Aorta (tissue), 5 donors: ENCODE measurements at regions not wholly inside any gene's neighbourhood (a gene's known extent, or its start where the extent isn't known, plus 50 kb on each side); places are given as distances from the start of the nearest gene placed in this dataset.

ENCODE experiments used
- ATAC-seq: fragments of 200-7000 bp; cut with Tn5 transposase; one replicate; pipeline ENCODE4 v1.9.1; 2022; ENCODE audit warnings: moderate library complexity; ENCODE audit not compliant: low FRiP score
- DNase-seq, 2 donors: peaks; one replicate each; pipeline ENCODE4 v3.0.0-alpha.2; 2020
- H3K27ac ChIP-seq, 2 donors: one replicate each; pipeline ENCODE4 v1.5.1; 2013; ENCODE audit warnings: low read length in 2 of 2, mild to moderate bottlenecking in 2 of 2, moderate library complexity in 2 of 2, control low read depth in 1 of 2, inconsistent platforms in 1 of 2, low read depth in 1 of 2
- H3K27me3 ChIP-seq, 2 donors: one replicate each; pipeline ENCODE4 v1.6.1; 2013; ENCODE audit warnings: control low read depth in 1 of 2, low read length in 1 of 2, mild to moderate bottlenecking in 1 of 2, moderate library complexity in 1 of 2; ENCODE audit not compliant: insufficient read depth in 2 of 2, control insufficient read depth in 1 of 2
- H3K36me3 ChIP-seq, 2 donors: one replicate each; pipeline ENCODE4 v1.6.1; 2013; ENCODE audit warnings: control low read depth in 1 of 2, low read length in 1 of 2, mild to moderate bottlenecking in 1 of 2; ENCODE audit not compliant: insufficient read depth in 2 of 2, control insufficient read depth in 1 of 2
- H3K4me1 ChIP-seq, 2 donors: one replicate each; pipeline ENCODE4 v1.6.1; 2013; ENCODE audit warnings: low read length in 2 of 2, control low read depth in 1 of 2, mild to moderate bottlenecking in 1 of 2, moderate library complexity in 1 of 2; ENCODE audit not compliant: insufficient read depth in 2 of 2, control insufficient read depth in 1 of 2
- H3K4me3 ChIP-seq, 2 donors: one replicate each; pipeline ENCODE4 v1.5.1; 2013; ENCODE audit warnings: low read length in 2 of 2, control low read depth in 1 of 2, mild to moderate bottlenecking in 1 of 2
- H3K9me3 ChIP-seq: one replicate; pipeline ENCODE4 v1.6.1; 2013; ENCODE audit warnings: mild to moderate bottlenecking, low read length; ENCODE audit not compliant: control insufficient read depth
- WGBS, 2 donors: extraction: QIAGEN DNeasy Blood & Tissue Kit; methylation state at CpG; one replicate each; pipeline ENCODE4 v1.1.7; 2013; 5-methylcytosine and 5-hydroxymethylcytosine counted together
- intact Hi-C, 2 donors: fragments of 100-400 bp; cut with DNase I; formaldehyde crosslinking; loops; one replicate each; pipeline versions ENCODE4 v1.14.2 to v1.15.0; 2022
- donor health status: healthy with polysubstance abuse.
- donor health status: Bipolar disorder and iron deficiency.
- donor health status: DM: no; HTN: no; CAD: no.
- donor health status: DM: no; HTN: no; CAD: no.
- donor health status: DM: yes; HTN: yes; CAD: no.

DNA sequence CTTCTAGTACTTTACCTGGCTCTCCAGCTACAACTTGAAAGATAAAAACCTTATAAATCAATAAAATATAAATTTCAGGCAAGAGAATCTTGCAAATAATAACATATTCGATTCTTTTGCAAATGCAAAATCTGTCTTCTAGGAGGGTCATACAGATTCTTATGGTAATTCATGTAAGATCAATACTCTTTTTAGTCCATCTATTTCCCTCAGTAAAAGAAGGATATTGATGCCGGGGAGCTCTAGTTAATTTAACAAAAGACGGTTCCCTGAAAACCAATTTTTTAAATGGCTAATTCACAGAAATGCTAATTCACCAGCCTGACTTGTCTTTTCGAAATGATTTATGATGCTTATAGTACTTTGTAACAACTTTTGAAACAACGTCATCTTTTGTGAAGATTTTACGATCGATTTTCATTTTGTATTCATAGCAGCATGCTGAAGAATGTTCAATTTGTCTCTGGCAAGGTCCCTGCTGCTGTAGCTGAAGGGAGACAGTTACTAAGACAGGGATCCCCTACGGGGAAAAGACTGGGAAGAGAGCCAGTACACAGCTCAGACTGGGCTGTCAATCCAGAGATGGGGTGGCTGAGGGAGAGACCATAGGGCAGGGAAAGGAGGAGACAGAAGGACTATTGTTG lies 90.6 kb upstream of the SPAG17 start:
- intact Hi-C loops: no loop called here
- H3K9me3 ChIP-seq: no peaks in the 10 kb centered on the region
- 46 to 62% methylated on average over 8 of the region's 8 CpGs for WGBS, 2 donors
- ATAC-seq (no peak), DNase-seq (no peak)
- H3K27ac ChIP-seq: no peak overlapping the region
- no peak overlapping the region for H3K4me3 ChIP-seq
- H3K36me3 ChIP-seq: no peaks in the 10 kb centered on the region
- no peaks in the 10 kb centered on the region for H3K4me1 ChIP-seq
- no peaks in the 10 kb centered on the region for H3K27me3 ChIP-seq

DNA sequence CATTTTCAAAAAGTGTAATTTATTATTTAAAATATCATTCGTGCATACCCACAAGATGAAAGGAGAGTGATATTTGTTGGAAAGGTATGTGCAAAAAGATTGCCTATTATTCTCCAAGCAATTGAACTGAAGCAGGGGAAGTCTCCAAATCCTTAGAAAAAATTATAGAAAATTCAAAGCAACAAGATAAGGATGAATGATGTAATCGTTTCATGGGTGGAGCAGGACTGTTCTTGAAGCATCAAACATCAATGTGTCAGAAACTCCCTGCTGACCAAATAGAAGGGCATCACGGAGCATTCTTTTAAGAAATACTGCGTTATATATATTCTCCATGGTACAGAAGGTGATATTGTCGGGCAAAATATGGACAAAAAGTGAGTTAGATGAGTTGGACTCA lies 87.9 kb upstream of the SPAG17 start:
- Histone ChIP-seq H3K4me3 (no peak overlapping the region), H3K36me3 (no peaks in the 10 kb centered on the region), H3K4me1 (no peaks in the 10 kb centered on the region), H3K27me3 (no peaks in the 10 kb centered on the region), H3K9me3 (no peaks in the 10 kb centered on the region), H3K27ac (no peak overlapping the region)
- DNase-seq: no peak
- 70 to 80% methylated on average over 5 of the region's 5 CpGs for WGBS, 2 donors
- intact Hi-C loops: no loop called here
- no peak for ATAC-seq

DNA sequence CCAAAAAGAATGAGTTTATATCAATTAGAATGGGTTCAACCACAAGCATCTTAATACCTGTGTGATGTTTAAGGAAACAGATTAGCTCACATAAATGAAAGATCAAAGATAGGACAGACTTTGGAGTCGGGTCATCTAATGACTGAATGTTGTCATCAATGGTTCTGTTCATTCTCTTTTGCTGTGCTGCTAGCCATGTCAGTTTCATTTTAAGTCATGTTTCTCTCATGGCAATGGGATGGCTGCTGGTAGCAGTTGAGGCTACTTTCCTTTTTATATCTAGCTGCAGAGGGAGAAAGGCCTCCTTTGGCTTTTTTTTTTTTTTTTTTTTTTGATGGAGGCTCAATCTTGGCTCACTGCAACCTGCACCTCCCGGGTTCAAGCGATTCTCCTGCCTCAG lies 86.9 kb upstream of the SPAG17 start:
- ATAC-seq (no peak), DNase-seq (no peak)
- Histone ChIP-seq H3K4me3 (no peak overlapping the region), H3K4me1 (no peaks in the 10 kb centered on the region), H3K36me3 (no peaks in the 10 kb centered on the region), H3K9me3 (no peaks in the 10 kb centered on the region), H3K27me3 (no peaks in the 10 kb centered on the region), H3K27ac (no peak overlapping the region)
- 90 to 92% methylated on average over 3 of the region's 3 CpGs for WGBS, 2 donors
- intact Hi-C loops: no loop called here

DNA sequence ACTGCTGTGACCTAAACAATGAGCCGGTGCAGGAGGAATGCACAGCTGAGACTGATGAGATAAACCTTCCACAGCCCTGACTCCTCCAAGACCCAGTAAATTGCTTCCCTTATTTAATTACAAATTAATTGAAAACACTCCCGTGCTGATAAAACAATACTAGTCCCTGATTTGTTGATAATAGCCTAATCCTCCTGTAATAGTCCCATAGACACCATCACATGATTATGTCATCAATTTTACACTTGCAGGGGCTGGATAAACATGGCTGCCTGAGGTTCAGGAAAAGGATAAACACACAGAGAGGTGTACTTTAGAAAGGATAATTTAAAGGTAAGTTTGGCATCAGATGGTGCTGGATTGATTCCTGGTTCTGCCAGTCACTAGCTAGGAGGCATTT lies 84.6 kb upstream of the SPAG17 start:
- Histone ChIP-seq H3K27me3 (no peaks in the 10 kb centered on the region), H3K4me1 (no peaks in the 10 kb centered on the region), H3K4me3 (no peak overlapping the region), H3K36me3 (no peaks in the 10 kb centered on the region), H3K9me3 (no peaks in the 10 kb centered on the region), H3K27ac (no peak overlapping the region)
- DNase-seq (no peak), ATAC-seq (no peak)
- intact Hi-C loops: no loop called here
- WGBS, 2 donors: 27 to 43% methylated on average over 2 of the region's 2 CpGs

DNA sequence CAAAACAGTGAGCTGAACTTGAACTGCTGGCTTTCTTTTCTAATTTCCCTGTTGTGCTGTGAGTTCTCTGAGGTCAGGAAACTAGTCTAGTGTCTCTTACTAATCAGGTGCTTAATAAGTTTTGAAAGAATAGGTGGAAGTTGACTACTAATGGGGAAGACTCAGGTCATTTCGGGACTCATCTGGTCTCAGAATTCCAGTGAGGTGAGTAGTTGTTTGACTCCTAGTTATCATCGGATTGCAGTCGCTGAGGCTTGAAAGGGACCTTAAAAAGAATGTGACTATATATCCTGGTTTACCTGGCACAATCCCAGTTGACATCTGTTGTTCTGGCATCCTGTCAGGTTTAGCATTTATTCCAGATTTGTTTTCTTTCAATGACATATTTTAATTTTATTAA lies 81.4 kb upstream of the SPAG17 start:
- no peak for ATAC-seq

DNA sequence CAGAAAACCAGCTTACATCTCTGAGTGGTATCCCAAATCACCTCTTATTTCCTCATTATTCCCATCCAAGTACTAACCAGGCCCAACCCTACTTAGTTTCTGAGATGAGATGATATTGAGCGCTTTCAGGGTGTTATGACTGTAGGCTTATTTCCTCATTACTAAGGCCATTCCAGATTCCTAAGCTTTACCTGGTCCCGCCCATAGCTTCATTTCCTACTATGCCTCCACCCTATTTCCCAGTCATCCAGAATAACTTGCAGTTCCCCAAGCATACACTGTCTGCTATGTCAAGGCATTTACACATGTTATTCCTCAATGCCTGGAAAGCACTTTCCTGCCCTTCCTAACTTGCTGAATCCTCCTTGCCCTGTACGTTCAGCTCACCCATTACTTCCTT lies 79.3 kb upstream of the SPAG17 start:
- Histone ChIP-seq H3K36me3 (no peaks in the 10 kb centered on the region), H3K4me1 (no peaks in the 10 kb centered on the region), H3K4me3 (no peak overlapping the region), H3K27ac (no peak overlapping the region), H3K27me3 (no peaks in the 10 kb centered on the region), H3K9me3 (peaks cover 1% of the 10 kb centered on the region)
- DNase-seq (no peak), ATAC-seq (no peak)
- intact Hi-C loops: no loop called here
- WGBS, 2 donors: 89 to 91% methylated on average over 3 of the region's 3 CpGs

More for the DNA sequence above, 81.4 kb upstream of the SPAG17 start:
- no peak for DNase-seq
- 82 to 86% methylated on average over 3 of the region's 3 CpGs for WGBS, 2 donors
- Histone ChIP-seq H3K27me3 (no peaks in the 10 kb centered on the region), H3K9me3 (peaks cover 1% of the 10 kb centered on the region), H3K4me3 (no peak overlapping the region), H3K27ac (no peak overlapping the region), H3K4me1 (no peaks in the 10 kb centered on the region), H3K36me3 (no peaks in the 10 kb centered on the region)
- intact Hi-C loops: no loop called here

DNA sequence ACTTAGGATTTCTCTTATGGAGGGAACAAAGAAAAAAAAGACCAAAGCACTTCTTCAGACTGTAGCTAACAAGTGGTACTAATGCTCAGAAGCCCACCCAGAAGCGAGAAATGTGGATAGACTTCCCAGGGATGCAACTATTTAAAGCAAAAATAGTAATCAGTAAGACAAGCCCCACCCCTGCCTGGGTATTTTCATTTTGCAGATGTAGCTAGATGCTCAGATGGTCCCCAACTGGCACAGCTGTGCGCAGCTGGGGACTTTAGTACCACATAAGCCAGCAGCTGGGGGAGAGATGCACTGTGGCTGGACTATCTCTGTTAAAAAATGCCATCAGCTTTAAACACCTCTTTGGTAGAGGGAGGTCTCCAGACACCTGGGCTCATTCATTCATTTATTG lies 77.8 kb upstream of the SPAG17 start:
- WGBS, 2 donors: 86 to 87% methylated on average over 2 of the region's 2 CpGs
- no peak overlapping the region for H3K4me3 ChIP-seq
- intact Hi-C loops: no loop called here
- H3K4me1 ChIP-seq: no peaks in the 10 kb centered on the region
- H3K27me3 ChIP-seq: no peaks in the 10 kb centered on the region
- ATAC-seq: no peak
- no peaks in the 10 kb centered on the region for H3K36me3 ChIP-seq
- peaks cover 1% of the 10 kb centered on the region for H3K9me3 ChIP-seq
- no peak overlapping the region for H3K27ac ChIP-seq
- DNase-seq: no peak

DNA sequence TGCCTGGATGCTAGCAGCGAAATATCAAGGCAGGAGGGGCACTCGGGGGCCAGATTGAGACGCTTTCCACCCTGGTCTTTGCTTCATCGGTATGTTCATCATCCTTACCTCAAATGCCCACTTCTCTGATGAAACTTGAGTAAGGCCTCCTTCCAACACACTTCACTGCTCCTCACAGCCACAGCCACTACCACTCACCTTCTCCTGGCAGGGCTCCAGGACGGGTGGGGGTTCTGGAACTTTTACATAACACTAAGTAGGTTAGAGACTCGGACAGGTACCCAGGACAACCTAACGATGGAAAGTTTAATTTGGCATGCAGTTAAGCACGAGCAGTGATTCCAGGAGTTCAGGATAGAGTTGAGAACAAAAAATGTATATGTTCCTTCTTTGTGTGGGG lies 73.9 kb upstream of the SPAG17 start:
- DNase-seq: no peak
- 82 to 83% methylated on average over 8 of the region's 8 CpGs for WGBS, 2 donors
- intact Hi-C loops: no loop called here
- ATAC-seq: no peak
- Histone ChIP-seq H3K9me3 (peaks cover 1% of the 10 kb centered on the region), H3K36me3 (no peaks in the 10 kb centered on the region), H3K4me3 (no peak overlapping the region), H3K27ac (no peak overlapping the region), H3K27me3 (no peaks in the 10 kb centered on the region), H3K4me1 (no peaks in the 10 kb centered on the region)

DNA sequence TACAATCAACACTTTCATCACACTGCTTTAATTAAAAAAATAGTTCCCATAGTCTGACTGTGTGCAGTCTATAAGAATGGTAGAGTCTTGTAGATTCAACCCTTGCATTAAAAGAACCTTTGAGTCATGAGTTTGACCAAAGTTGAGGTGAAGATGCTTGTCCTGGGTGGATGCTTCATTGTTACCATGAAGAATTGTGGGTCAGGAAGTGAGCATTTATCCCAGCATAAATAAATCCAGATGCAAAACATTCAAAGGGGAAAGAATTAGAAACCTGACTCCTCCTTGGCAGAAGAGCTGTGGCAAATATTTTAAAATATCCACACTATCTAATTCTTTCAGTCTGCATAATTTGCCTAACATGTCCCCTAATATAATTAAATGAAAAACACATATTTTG lies 72.9 kb upstream of the SPAG17 start:
- intact Hi-C loops: no loop called here
- Histone ChIP-seq H3K27me3 (no peaks in the 10 kb centered on the region), H3K27ac (no peak overlapping the region), H3K4me1 (no peaks in the 10 kb centered on the region), H3K36me3 (no peaks in the 10 kb centered on the region), H3K9me3 (peaks cover 1% of the 10 kb centered on the region), H3K4me3 (no peak overlapping the region)
- DNase-seq (no peak), ATAC-seq (no peak)
